Keratinocyte (primary cell): ENCODE measurements at regions not wholly inside any gene's neighbourhood (a gene's known extent, or its start where the extent isn't known, plus 50 kb on each side); places are given as distances from the start of the nearest gene placed in this dataset.

Experiments used
- EZH2 ChIP-seq: IDR thresholded peaks from one replicate; pipeline ENCODE4 v1.6.1; 2012; ENCODE audit warnings: inconsistent platforms, mild to moderate bottlenecking, low read length, moderate library complexity
- TF ChIP-seq, protein P1 (sequence below), 3 experiments: IDR thresholded peaks in 1 of 3; conservative IDR thresholded peaks in 1 of 3; optimal IDR thresholded peaks in 1 of 3; 2 replicates in 2 of 3; 3 replicates in 1 of 3; pipeline versions ENCODE3 to v1.5.1; 2011; ENCODE audit warnings: low read length in 3 of 3, mild to moderate bottlenecking in 3 of 3, moderate library complexity in 2 of 3, control low read depth in 1 of 3, inconsistent platforms in 1 of 3; ENCODE audit not compliant: insufficient read depth in 2 of 3; ENCODE audit errors: extremely low read depth in 1 of 3

GRCh38 chr5:2464141-2464540 is 287.3 kb downstream of the IRX2 start:
- TF ChIP-seq, protein P1, sequence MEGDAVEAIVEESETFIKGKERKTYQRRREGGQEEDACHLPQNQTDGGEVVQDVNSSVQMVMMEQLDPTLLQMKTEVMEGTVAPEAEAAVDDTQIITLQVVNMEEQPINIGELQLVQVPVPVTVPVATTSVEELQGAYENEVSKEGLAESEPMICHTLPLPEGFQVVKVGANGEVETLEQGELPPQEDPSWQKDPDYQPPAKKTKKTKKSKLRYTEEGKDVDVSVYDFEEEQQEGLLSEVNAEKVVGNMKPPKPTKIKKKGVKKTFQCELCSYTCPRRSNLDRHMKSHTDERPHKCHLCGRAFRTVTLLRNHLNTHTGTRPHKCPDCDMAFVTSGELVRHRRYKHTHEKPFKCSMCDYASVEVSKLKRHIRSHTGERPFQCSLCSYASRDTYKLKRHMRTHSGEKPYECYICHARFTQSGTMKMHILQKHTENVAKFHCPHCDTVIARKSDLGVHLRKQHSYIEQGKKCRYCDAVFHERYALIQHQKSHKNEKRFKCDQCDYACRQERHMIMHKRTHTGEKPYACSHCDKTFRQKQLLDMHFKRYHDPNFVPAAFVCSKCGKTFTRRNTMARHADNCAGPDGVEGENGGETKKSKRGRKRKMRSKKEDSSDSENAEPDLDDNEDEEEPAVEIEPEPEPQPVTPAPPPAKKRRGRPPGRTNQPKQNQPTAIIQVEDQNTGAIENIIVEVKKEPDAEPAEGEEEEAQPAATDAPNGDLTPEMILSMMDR (optimal IDR thresholded peaks at IDR 0.05 in 1 of 3, IDR thresholded peaks at IDR 0.05 in 1 of 3, conservative IDR thresholded peaks at IDR 0.05 in 1 of 3; ENCODE audit: extremely low read depth in 1 of 3, insufficient read depth in 2 of 3, low read length in 3 of 3), result no peak
- no peak for TF ChIP-seq EZH2
